K562 (cell line): ENCODE measurements at regions not wholly inside any gene's neighbourhood (a gene's known extent, or its start where the extent isn't known, plus 50 kb on each side); places are given as distances from the start of the nearest gene placed in this dataset.
"Not testable (repeated sequence)": the region's sequence is repeated elsewhere in the genome, so short reads cannot be mapped to it uniquely, and the experiment has no call there.

ENCODE experiments used
- SNRNP70 ChIP-seq: fragments of 200-400 bp; formaldehyde crosslinking; optimal IDR thresholded peaks from 2 replicates; pipeline ENCODE3; 2017; ENCODE audit warnings: low read depth, low read length
- ZKSCAN3 ChIP-seq: fragments of 250-450 bp; sonication (Bioruptor Pico); IDR thresholded peaks from 2 replicates; pipeline ENCODE4 v1.4.0; 2020

DNA sequence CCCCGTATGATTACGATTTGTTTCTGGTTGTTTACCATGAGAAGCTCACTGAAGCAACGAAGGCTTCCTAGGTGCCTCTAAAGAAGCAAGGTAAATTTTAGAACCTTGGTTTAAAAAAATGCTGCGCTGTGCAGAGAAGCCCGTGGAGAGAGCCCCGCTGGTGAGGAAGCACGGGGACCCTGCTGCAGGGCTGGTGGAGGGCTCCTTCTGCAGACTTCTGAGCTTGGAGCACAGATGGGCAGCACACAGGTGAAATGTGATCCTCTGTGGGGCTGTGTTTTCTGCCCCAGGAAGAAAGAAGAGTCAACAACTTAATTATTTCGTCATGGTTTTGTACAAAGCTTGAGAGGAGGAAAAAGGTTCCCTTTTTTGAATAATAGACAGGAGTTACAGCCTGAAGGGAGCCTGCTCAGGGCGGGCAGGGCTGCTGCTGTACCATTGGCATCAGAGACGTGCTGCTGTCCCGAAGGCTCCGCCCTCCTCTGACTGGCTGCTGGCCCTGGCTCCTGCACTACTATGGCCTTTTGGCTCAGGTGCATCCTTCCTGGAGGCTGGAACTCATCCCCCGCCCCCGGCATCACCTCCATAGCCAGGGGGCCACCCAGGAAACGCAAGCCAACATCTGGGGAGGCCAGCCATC lies 108.0 kb upstream of the PLGLB2 start:
- TF ChIP-seq SNRNP70; ZKSCAN3 (CRISPR knock-in tag): not testable (repeated sequence)
